ENCODE measurements at regions not wholly inside any gene's neighbourhood (a gene's known extent, or its start where the extent isn't known, plus 50 kb on each side); places are given as distances from the start of the nearest gene placed in this dataset.

- DNase-seq = no peak
- Histone ChIP-seq H2AFZ (ENCODE audit: low read depth) (no peak overlapping the region), H3F3A (replicated peaks; ENCODE audit: insufficient read depth) (no peaks in the 10 kb centered on the region), H3K4me1 (ENCODE audit: control insufficient read depth in 1 of 2, insufficient read depth in 2 of 2, low read depth in 1 of 2, low read length in 1 of 2) (no peaks in the 10 kb centered on the region; a peak in 1 of 4 replicates), H4K20me1 (ENCODE audit: insufficient read depth) (no peaks in the 10 kb centered on the region), H3K36me3 (replicated peaks in 1 of 2; ENCODE audit: control insufficient read depth in 1 of 2, insufficient read depth in 2 of 2, low read length in 1 of 2) (no peaks in the 10 kb centered on the region), H3K4me2 (no peak overlapping the region), H3K9me3 (no peaks in the 10 kb centered on the region), H3K79me2 (ENCODE audit: insufficient read depth) (no peaks in the 10 kb centered on the region), H3K4me3 (ENCODE audit: low read depth in 2 of 2, low read length in 1 of 2) (no peak overlapping the region), H3K27me3 (ENCODE audit: insufficient read depth) (no peaks in the 10 kb centered on the region), H3K27ac (ENCODE audit: low read depth in 2 of 2, low read length in 1 of 2) (no peak overlapping the region), H3K9ac (no peak overlapping the region), H3K9me2 (no peaks in the 10 kb centered on the region)
- POLR2A ChIA-PET = no interaction called here
- no peak for TF ChIP-seq NRF1 (IDR thresholded peaks at IDR 0.05; ENCODE audit: low read depth, low read length)
- no peak for TF ChIP-seq FOXJ3 (CRISPR knock-in tag; IDR thresholded peaks at IDR 0.05)
- TF ChIP-seq GABPA (IDR thresholded peaks at IDR 0.05; ENCODE audit: low read depth) = no peak
- TF ChIP-seq SMC3 (IDR thresholded peaks at IDR 0.05; ENCODE audit: low read depth, low read length) = no peak
- no peak for TF ChIP-seq SIN3A (IDR thresholded peaks at IDR 0.05; ENCODE audit: borderline replicate concordance, low read depth, low read length)
- no peak for TF ChIP-seq PBX3 (IDR thresholded peaks at IDR 0.05)
- no peak for TF ChIP-seq YY1 (IDR thresholded peaks at IDR 0.05; ENCODE audit: low read depth)
- no peak for TF ChIP-seq JUND (IDR thresholded peaks at IDR 0.05)
- TF ChIP-seq RCOR1 (IDR thresholded peaks at IDR 0.05; ENCODE audit: low read length) = no peak
- no peak for TF ChIP-seq TCF12 (IDR thresholded peaks at IDR 0.05)
- no peak for TF ChIP-seq ZBTB33 (IDR thresholded peaks at IDR 0.05; ENCODE audit: borderline replicate concordance, low read depth)
- TF ChIP-seq ELF1 (IDR thresholded peaks at IDR 0.05) = no peak
- no peak for TF ChIP-seq POLR2AphosphoS5 (IDR thresholded peaks at IDR 0.05; ENCODE audit: low read depth, low read length)
- TF ChIP-seq REST (IDR thresholded peaks at IDR 0.05; ENCODE audit: low read depth, low read length) = no peak
- TF ChIP-seq FOSL2 (IDR thresholded peaks at IDR 0.05; ENCODE audit: borderline replicate concordance, low read depth) = no peak
- no peak for TF ChIP-seq EZH2phosphoT487 (IDR thresholded peaks at IDR 0.05; ENCODE audit: borderline replicate concordance, low read depth)
- TF ChIP-seq TAF1 (IDR thresholded peaks at IDR 0.05; ENCODE audit: borderline replicate concordance, low read depth, low read length) = no peak
- CTCF ChIA-PET = no interaction called here
- 77% methylated on average over 20 of the region's 42 CpGs for WGBS (ENCODE audit: low lambda C conversion rate)
Measured at GRCh38 chr9:134991808-134992754, 74.4 kb upstream of the FCN1 start.
